NCI-H524 (cell line): ENCODE measurements at regions not wholly inside any gene's neighbourhood (a gene's known extent, or its start where the extent isn't known, plus 50 kb on each side); places are given as distances from the start of the nearest gene placed in this dataset.
"Not testable (repeated sequence)": the region's sequence is repeated elsewhere in the genome, so short reads cannot be mapped to it uniquely, and the experiment has no call there.

Experiments
- DNase-seq, 2 experiments: peaks; one replicate each; lab custom pipeline; 2025; lab: John Stamatoyannopoulos, UW

DNA sequence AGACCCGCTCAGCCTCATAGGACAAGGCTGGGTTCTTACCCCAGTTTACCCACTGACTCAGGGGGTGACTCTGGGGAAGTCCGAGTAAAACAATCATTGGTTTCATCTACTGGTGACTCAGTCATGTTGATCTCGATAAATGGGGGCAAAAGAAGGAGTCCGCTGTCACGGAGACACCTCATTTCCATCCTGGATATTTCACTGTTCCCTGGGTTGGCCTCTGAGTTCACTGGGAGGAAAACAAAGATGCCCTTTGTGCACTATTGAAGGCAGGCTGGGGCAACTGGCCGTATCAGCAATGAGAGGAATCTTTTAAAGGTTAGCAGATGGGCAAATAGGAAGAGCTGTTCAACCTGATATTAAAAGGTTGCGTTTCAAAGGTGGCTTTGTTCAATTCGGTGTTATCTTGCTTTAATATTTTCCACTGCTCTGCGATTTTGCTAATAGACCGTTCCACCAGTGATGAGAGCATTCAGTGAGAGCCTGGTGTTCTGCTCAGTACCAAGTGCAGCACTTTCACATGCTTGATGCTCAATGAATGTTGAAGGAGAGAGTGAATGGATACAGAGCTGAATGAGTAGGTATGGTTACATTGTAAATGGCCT, 110.2 kb upstream of the EGFLAM start:
- DNase-seq, result no peak

GRCh38 chr5:38143384-38143783, 115.0 kb upstream of the EGFLAM start:
- DNase-seq, result no peak

GRCh38 chr5:38141665-38142064, 116.7 kb upstream of the EGFLAM start:
- DNase-seq, result no peak

- DNase-seq, result no peak
Observed at GRCh38 chr5:38138574-38138973, 119.8 kb upstream of the EGFLAM start.

DNA sequence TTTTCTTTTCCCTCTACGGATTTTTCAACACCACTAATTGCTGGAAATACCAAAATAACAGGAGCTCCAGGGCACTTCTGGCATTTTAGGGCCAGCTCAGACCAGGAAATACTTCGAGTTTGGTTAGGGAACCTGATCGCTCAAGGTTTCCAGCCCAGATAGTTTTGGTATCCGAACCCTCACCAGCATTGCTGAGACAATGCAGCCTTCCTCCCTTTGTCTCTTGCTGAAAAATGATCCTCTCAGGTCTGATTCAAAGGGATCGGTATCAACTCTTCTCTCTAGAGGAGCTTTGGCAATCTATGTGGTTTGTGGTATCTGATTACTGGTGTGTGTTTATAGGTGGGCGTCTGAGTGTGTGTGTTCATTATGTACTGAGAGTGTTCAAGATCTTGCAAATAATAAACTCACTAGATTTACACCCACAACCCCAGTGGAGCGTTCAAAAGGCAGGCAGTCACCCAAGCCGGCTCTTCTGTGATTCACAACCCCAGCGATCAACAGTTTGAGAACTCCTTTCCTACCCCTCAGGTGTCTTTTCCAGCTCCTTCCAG, 122.8 kb upstream of the EGFLAM start:
- no peak for DNase-seq

GRCh38 chr5:38134810-38135209, 123.5 kb upstream of the EGFLAM start:
- DNase-seq, result no peak

GRCh38 chr5:38134294-38134693, 124.1 kb upstream of the EGFLAM start:
- not testable (repeated sequence) for DNase-seq

GRCh38 chr5:38131686-38132085, 126.7 kb upstream of the EGFLAM start:
- no peak for DNase-seq

- DNase-seq, result no peak
Observed at GRCh38 chr5:38124321-38124720, 134.0 kb upstream of the EGFLAM start.

DNA sequence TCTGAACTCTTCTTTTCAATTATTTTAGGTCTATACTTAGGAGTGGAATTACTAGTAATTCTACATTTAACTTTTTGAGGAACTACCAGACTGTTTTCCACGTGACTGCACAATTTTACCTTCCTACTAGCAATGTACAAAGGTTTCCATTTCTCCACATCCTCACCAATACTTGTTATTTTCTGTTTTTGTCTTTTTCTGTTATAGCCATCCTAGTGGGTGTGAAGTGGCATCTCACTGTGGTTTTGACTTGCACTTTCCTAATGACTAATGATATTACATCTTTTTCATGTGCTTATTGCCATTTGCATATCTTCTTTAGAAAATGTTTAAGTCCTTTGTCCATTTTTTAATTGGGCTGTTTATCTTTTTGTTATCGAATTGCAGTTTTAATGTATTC, 136.9 kb upstream of the EGFLAM start:
- DNase-seq, result no peak

DNA sequence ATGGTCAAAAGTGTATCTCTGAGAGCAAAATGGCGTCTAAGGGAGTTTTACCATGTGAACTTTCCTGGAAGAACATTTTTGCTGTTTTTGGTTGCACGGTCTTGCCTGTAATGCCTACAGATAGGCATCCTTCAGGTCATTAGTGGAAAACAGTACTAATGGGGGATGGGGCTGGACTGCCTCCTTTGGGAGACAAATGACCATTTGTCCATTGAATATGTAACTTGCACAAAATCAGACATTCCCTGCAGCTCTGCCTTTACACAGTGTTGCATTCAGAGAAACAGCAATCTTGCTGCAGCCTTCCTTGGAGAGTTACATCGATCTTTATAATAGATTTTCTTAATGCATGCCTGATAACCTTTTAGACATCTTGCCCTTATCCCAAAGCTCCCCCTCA, 138.5 kb upstream of the EGFLAM start:
- DNase-seq, result no peak

GRCh38 chr5:38117784-38118479, 140.4 kb upstream of the EGFLAM start:
- no peak for DNase-seq

DNA sequence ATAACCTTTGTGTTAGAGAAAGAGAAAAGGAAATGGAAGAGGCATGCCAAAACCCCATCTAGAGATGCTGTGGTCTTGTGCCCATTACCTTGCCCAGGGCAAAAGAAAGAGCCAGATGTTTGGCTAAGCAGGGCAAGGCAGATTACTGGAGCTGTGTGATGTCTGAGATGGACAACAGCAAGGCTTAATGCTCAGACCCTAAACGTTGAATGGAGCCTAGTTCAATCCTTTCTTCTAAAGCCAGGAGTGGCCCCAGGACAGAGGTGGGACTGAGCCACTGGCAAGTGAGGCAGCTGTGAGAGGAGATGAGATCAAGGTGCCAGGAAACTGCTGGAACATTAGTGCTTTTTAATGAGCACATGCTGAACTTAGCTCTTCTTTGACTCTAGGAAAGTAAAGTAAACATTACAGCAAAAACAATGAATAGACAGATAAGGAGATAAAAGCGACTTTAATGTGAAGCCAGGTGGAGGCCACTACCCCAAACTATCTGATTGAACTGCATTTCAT, 143.0 kb upstream of the EGFLAM start:
- no peak for DNase-seq

DNA sequence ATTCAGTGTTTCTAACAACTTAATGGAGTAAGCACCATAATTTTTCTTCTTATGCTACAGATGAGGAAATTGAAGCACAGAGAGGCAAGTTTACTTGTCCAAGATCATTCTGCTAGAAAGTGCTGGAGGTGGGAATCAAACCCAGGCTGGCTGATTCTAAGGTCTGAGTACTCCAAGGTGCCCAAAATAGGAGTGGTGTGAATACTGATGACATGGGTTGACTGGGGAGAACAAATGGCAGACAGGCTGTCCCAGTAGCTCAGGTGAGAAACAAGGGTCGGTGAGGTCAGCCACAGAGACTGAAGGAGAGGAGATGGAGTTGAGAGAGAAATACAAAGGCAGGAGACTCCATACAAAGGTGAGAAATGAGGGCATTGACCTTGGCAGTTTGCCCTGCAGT, 144.5 kb upstream of the EGFLAM start:
- no peak for DNase-seq

DNA sequence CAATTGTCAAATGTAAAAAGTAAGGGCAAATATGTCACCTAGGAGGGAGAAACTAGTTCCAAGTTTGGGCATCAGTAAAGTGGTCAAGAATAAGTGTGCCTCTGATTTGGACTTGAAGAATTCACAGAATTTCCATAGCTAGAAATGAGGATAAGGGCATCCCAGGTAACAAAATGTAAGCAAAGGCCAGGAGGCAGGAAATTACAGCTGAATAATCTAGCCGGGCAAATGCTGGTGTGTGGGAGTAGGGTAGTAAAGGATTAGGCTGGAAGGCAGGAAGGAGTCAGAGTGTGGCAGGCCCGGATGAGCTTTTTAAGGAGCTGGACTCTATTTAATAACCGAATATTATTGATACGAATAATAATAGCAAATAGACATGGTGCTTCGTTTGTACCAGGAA, 144.9 kb upstream of the EGFLAM start:
- no peak for DNase-seq

DNA sequence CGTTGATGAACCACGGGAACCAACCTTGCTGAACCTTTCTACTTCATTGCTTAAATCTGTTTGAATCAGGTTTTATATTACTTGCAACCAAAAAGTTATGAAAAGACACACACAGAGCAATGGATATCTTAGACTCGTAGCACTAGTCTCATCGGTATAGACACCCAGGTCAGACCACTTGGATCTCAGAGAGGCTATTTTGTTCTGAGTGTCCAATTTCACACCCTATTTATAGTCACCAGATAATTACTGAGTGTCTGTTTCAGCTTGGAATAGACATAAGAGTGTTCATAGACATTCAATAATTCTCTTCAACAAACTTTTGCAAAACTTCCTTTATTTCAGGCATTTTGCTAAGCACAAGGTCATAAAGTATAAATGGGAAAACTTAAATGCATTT, 145.4 kb upstream of the EGFLAM start:
- no peak for DNase-seq

DNA sequence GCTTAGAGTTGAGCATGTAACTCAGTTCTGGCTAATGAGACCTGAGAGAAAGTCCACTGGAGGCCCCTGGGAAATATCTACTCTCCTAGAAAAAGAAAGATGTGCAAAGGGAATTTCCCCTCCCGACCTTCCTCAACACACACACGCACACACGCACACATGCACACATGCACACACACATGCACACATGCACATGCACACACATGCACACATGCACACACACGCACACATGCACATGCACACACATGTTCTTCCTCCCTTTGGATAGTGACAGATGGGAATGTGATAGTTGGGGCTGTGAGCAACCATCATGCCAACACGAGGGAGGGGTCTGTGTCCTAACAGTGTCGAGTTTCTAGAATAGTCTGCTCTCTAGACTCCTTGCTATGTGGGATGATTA, 148.2 kb upstream of the EGFLAM start:
- DNase-seq, result no peak

- DNase-seq, result no peak
Observed at GRCh38 chr5:38107096-38107495, 151.3 kb upstream of the EGFLAM start.

- no peak for DNase-seq
Observed at GRCh38 chr5:38105801-38106200, 152.6 kb upstream of the EGFLAM start.

GRCh38 chr5:38105231-38105570, 153.2 kb upstream of the EGFLAM start:
- DNase-seq, result no peak

DNA sequence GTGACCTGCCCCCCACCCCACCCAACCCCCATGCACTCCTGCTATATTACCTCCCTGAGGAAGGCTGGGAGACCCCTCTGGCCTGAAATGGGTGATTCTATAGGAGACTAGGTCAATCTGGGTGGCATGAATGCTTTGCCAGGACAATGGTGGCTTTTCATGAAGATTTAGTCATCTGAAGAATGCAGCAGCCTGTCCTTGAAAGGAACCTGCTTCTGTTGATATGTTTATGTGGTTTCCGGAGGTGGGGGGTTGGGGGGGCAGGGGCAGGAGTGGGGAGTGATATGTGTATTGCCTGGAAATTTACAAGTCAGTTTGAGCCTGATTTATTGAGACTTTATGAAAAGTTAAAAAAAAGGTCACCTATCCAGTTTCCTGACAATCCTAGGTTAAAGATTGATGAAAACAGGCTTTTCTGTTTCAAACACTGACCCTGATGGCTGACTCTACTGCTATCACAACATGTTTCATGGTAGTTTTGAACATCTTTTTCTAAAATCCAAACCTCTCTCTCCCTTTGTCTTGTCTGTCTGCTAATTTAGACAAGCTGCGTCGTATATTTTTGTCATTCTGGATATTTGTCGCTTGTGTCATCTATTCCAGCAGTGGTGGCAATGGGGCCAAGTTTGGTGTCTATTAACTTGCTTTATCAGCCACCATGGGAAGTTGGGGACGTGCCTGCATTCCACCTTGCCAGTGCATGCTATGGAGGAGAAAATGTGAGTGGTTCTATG, 153.7 kb upstream of the EGFLAM start:
- DNase-seq, result no peak

GRCh38 chr5:38101897-38102296, 156.5 kb upstream of the EGFLAM start:
- DNase-seq, result no peak
